ENCODE measurements at regions not wholly inside any gene's neighbourhood (a gene's known extent, or its start where the extent isn't known, plus 50 kb on each side); places are given as distances from the start of the nearest gene placed in this dataset.

GRCh38 chr7:26449175-26450165 lies 157.8 kb downstream of the SNX10 start:
- Mint-ChIP-seq H3K9me3 (ENCODE audit: low read depth) (no peaks in the 10 kb centered on the region), H3K36me3 (ENCODE audit: low read depth) (no peaks in the 10 kb centered on the region), H3K27ac (ENCODE audit: unreplicated experiment) (peak overlapping the region; percentile 2), H3K27me3 (ENCODE audit: low read depth) (no peaks in the 10 kb centered on the region), H3K4me3 (ENCODE audit: unreplicated experiment) (no peak overlapping the region), H3K4me1 (ENCODE audit: low read depth) (peaks cover 9% of the 10 kb centered on the region)
- DNase-seq (ENCODE audit: low spot score) = no peak
- no peak for TF ChIP-seq CTCF (IDR thresholded peaks at IDR 0.05)

- H3K27me3 Mint-ChIP-seq (ENCODE audit: low read depth) = no peaks in the 10 kb centered on the region
- H3K4me1 Mint-ChIP-seq (ENCODE audit: low read depth) = peaks cover 9% of the 10 kb centered on the region
- TF ChIP-seq CTCF (IDR thresholded peaks at IDR 0.05) = no peak
- no peak overlapping the region for H3K4me3 Mint-ChIP-seq (ENCODE audit: unreplicated experiment)
- no peak for DNase-seq (ENCODE audit: low spot score)
- H3K36me3 Mint-ChIP-seq (ENCODE audit: low read depth) = no peaks in the 10 kb centered on the region
- H3K27ac Mint-ChIP-seq (ENCODE audit: unreplicated experiment) = no peak overlapping the region
- no peaks in the 10 kb centered on the region for H3K9me3 Mint-ChIP-seq (ENCODE audit: low read depth)
Observed at GRCh38 chr7:26451997-26452396, 160.3 kb downstream of the SNX10 start.

- TF ChIP-seq CTCF (IDR thresholded peaks at IDR 0.05) = no peak
- Mint-ChIP-seq H3K27me3 (ENCODE audit: low read depth) (peaks cover 2% of the 10 kb centered on the region), H3K27ac (ENCODE audit: unreplicated experiment) (no peak overlapping the region), H3K36me3 (ENCODE audit: low read depth) (no peaks in the 10 kb centered on the region), H3K4me3 (ENCODE audit: unreplicated experiment) (no peak overlapping the region), H3K9me3 (ENCODE audit: low read depth) (no peaks in the 10 kb centered on the region), H3K4me1 (ENCODE audit: low read depth) (peaks cover 8% of the 10 kb centered on the region)
- DNase-seq (ENCODE audit: low spot score) = no peak
Observed at GRCh38 chr7:26454180-26454579, 162.5 kb downstream of the SNX10 start.

GRCh38 chr7:26457696-26458327 lies 166.2 kb downstream of the SNX10 start:
- TF ChIP-seq CTCF (IDR thresholded peaks at IDR 0.05) = no peak
- H3K36me3 Mint-ChIP-seq (ENCODE audit: low read depth) = no peaks in the 10 kb centered on the region
- no peak overlapping the region for H3K27ac Mint-ChIP-seq (ENCODE audit: unreplicated experiment)

GRCh38 chr7:26458466-26459145 lies 166.9 kb downstream of the SNX10 start:
- Mint-ChIP-seq H3K4me1 (ENCODE audit: low read depth) (no peaks in the 10 kb centered on the region), H3K27ac (ENCODE audit: unreplicated experiment) (no peak overlapping the region), H3K9me3 (ENCODE audit: low read depth) (no peaks in the 10 kb centered on the region), H3K4me3 (ENCODE audit: unreplicated experiment) (no peak overlapping the region), H3K36me3 (ENCODE audit: low read depth) (no peaks in the 10 kb centered on the region), H3K27me3 (ENCODE audit: low read depth) (peaks cover 2% of the 10 kb centered on the region)
- no peak for TF ChIP-seq CTCF (IDR thresholded peaks at IDR 0.05)
- no peak for DNase-seq (ENCODE audit: low spot score)

More at GRCh38 chr7:26457696-26458327, 166.2 kb downstream of the SNX10 start:
- DNase-seq (ENCODE audit: low spot score) = no peak
- Mint-ChIP-seq H3K4me1 (ENCODE audit: low read depth) (no peaks in the 10 kb centered on the region), H3K4me3 (ENCODE audit: unreplicated experiment) (no peak overlapping the region), H3K27me3 (ENCODE audit: low read depth) (peaks cover 2% of the 10 kb centered on the region), H3K9me3 (ENCODE audit: low read depth) (no peaks in the 10 kb centered on the region)

All from chondrocyte (in vitro differentiated cells).